PC-9 (cell line): ENCODE measurements at regions not wholly inside any gene's neighbourhood (a gene's known extent, or its start where the extent isn't known, plus 50 kb on each side); places are given as distances from the start of the nearest gene placed in this dataset.
"Not testable (repeated sequence)": the region's sequence is repeated elsewhere in the genome, so short reads cannot be mapped to it uniquely, and the experiment has no call there.

Experiments used
- CTCF ChIP-seq: fragments of 200-600 bp; sonication (generic); conservative IDR thresholded peaks from 2 replicates; pipeline ENCODE4 v1.6.1; 2017; ENCODE audit warnings: mixed run types, antibody characterized with exemption, mild to moderate bottlenecking, moderate library complexity
- EZH2 ChIP-seq: fragments of 200-600 bp; sonication (generic); IDR thresholded peaks from 2 replicates; pipeline ENCODE4 v1.8.0; 2017; ENCODE audit warnings: antibody characterized with exemption, low read depth

- not testable (repeated sequence) for TF ChIP-seq CTCF, EZH2
Measured at GRCh38 chr7:6958371-6958770, 132.3 kb upstream of the CCZ1B start.
